ENCODE measurements at regions not wholly inside any gene's neighbourhood (a gene's known extent, or its start where the extent isn't known, plus 50 kb on each side); places are given as distances from the start of the nearest gene placed in this dataset.
"Not testable (repeated sequence)": the region's sequence is repeated elsewhere in the genome, so short reads cannot be mapped to it uniquely, and the experiment has no call there.

GRCh38 chr20:29878281-29878741 is 1379.2 kb upstream of the DEFB115 start:
- in situ Hi-C loops (cut with HindIII; ENCODE audit: low pct_ligation_motif_present, low sequenced_read_pairs), result no loop called here
- Histone ChIP-seq H3K4me3 (ENCODE audit: low read depth, low read length) (no peak overlapping the region), H3K27me3 (replicated peaks) (no peaks in the 10 kb centered on the region), H3K27ac (no peak overlapping the region), H3K36me3 (replicated peaks) (no peaks in the 10 kb centered on the region)
- DNase-seq, result no peak
- no peak for TF ChIP-seq CTCF (IDR thresholded peaks at IDR 0.05; ENCODE audit: low read depth, low read length, missing control alignments)

- Histone ChIP-seq H3K36me3 (replicated peaks) (no peaks in the 10 kb centered on the region), H3K4me3 (ENCODE audit: low read depth, low read length) (no peak overlapping the region), H3K27ac (no peak overlapping the region), H3K27me3 (replicated peaks) (no peaks in the 10 kb centered on the region)
- DNase-seq, result no peak
- no peak for TF ChIP-seq CTCF (IDR thresholded peaks at IDR 0.05; ENCODE audit: low read depth, low read length, missing control alignments)
- in situ Hi-C loops (cut with HindIII; ENCODE audit: low pct_ligation_motif_present, low sequenced_read_pairs), result no loop called here
Observed at GRCh38 chr20:29878777-29879442, 1378.6 kb upstream of the DEFB115 start.

- H3K27me3 ChIP-seq (replicated peaks); H3K27ac ChIP-seq; DNase-seq; H3K36me3 ChIP-seq (replicated peaks); H3K4me3 ChIP-seq (ENCODE audit: low read depth, low read length); in situ Hi-C loops (cut with HindIII; ENCODE audit: low pct_ligation_motif_present, low sequenced_read_pairs): not testable (repeated sequence)
Observed at GRCh38 chr20:29881107-29881506, 1376.4 kb upstream of the DEFB115 start.

GRCh38 chr20:29883514-29884219 is 1373.8 kb upstream of the DEFB115 start:
- not testable (repeated sequence) for H3K27ac ChIP-seq

GRCh38 chr20:29884322-29884721 is 1373.1 kb upstream of the DEFB115 start:
- H3K4me3 ChIP-seq (ENCODE audit: low read depth, low read length); H3K27ac ChIP-seq; H3K36me3 ChIP-seq (replicated peaks); DNase-seq; in situ Hi-C loops (cut with HindIII; ENCODE audit: low pct_ligation_motif_present, low sequenced_read_pairs); H3K27me3 ChIP-seq (replicated peaks): not testable (repeated sequence)

More at GRCh38 chr20:29883514-29884219, 1373.8 kb upstream of the DEFB115 start:
- DNase-seq; in situ Hi-C loops (cut with HindIII; ENCODE audit: low pct_ligation_motif_present, low sequenced_read_pairs); H3K27me3 ChIP-seq (replicated peaks); H3K4me3 ChIP-seq (ENCODE audit: low read depth, low read length); H3K36me3 ChIP-seq (replicated peaks): not testable (repeated sequence)

- H3K4me3 ChIP-seq (ENCODE audit: low read depth, low read length); in situ Hi-C loops (cut with HindIII; ENCODE audit: low pct_ligation_motif_present, low sequenced_read_pairs); H3K27ac ChIP-seq; H3K27me3 ChIP-seq (replicated peaks); DNase-seq; H3K36me3 ChIP-seq (replicated peaks): not testable (repeated sequence)
Observed at GRCh38 chr20:29885282-29886185, 1371.9 kb upstream of the DEFB115 start.

- H3K27ac ChIP-seq; H3K4me3 ChIP-seq (ENCODE audit: low read depth, low read length); H3K27me3 ChIP-seq (replicated peaks); DNase-seq; H3K36me3 ChIP-seq (replicated peaks); in situ Hi-C loops (cut with HindIII; ENCODE audit: low pct_ligation_motif_present, low sequenced_read_pairs): not testable (repeated sequence)
Observed at GRCh38 chr20:29891555-29891954, 1365.9 kb upstream of the DEFB115 start.

Data from brain microvascular endothelial cell (primary cell).